HepG2 (cell line): ENCODE measurements at regions not wholly inside any gene's neighbourhood (a gene's known extent, or its start where the extent isn't known, plus 50 kb on each side); places are given as distances from the start of the nearest gene placed in this dataset.

Experiments used
- ATAC-seq: fragments of 200-7000 bp; cut with Tn5 transposase; 3 replicates; pipeline ENCODE4 v1.9.1; 2020; ENCODE audit warnings: mild to moderate bottlenecking, moderate library complexity
- BruUV-seq: library from RNA; stranded (reverse); fragments of 400-500 nt; replicated peaks from 2 replicates; lab custom pipeline; 2021; lab: Mats Ljungman, UMichigan
- CTCF ChIA-PET: fragments of 300-600 bp; formaldehyde crosslinking; extraction: SDS; loops from one replicate; lab custom pipeline; 2021; ENCODE audit warnings: low total read pairs, inconsistent platforms, low intra/inter-chr PET ratio; lab: Yijun Ruan, JAX
- POLR2A ChIA-PET: fragments of 350-600 bp; sonication (Branson Sonifier 250); formaldehyde crosslinking; loops from one replicate; lab custom pipeline; 2020; ENCODE audit warnings: antibody characterized with exemption, inconsistent platforms; lab: Yijun Ruan, JAX
- DNase-seq: peaks from one replicate; pipeline ENCODE4 v3.0.0-alpha.2; 2015; ENCODE audit warnings: low spot score
- FAIRE-seq: peaks from 3 replicates; lab custom pipeline; 2011; peaks lifted over from hg19 to GRCh38; lab: Jason Lieb, UNC
- H2AFZ ChIP-seq: one replicate; pipeline ENCODE4 v1.6.1; 2011; ENCODE audit warnings: low read length, inconsistent platforms
- H3K27ac ChIP-seq: fragments of 300-600 bp; 3 replicates; pipeline ENCODE4 v1.8.0; 2011; ENCODE audit warnings: mixed run types, mild to moderate bottlenecking, mixed read lengths, low read length, inconsistent platforms; ENCODE audit not compliant: insufficient read depth; ENCODE audit errors: extremely low read length
- H3K27me3 ChIP-seq, 2 experiments: fragments of 200-600 bp in 1 of 2; 2 replicates in 1 of 2; 3 replicates in 1 of 2; pipeline versions ENCODE4 v1.6.0 to v1.8.0; 2011; ENCODE audit warnings: low read length in 2 of 2, mild to moderate bottlenecking in 2 of 2, moderate library complexity in 2 of 2, inconsistent platforms in 1 of 2; ENCODE audit not compliant: insufficient read depth in 2 of 2, control insufficient read depth in 1 of 2
- H3K36me3 ChIP-seq, 2 experiments: fragments of 200-600 bp in 1 of 2; replicated peaks in 1 of 2; 2 replicates in 1 of 2; 3 replicates in 1 of 2; pipeline versions ENCODE4 v1.5.1 to v1.8.0; 2011; ENCODE audit warnings: low read length in 2 of 2, inconsistent platforms in 1 of 2; ENCODE audit not compliant: insufficient read depth in 2 of 2, control insufficient read depth in 1 of 2
- H3K4me1 ChIP-seq: 2 replicates; pipeline ENCODE4 v1.5.1; 2012; ENCODE audit warnings: low read length, inconsistent platforms; ENCODE audit not compliant: insufficient read depth
- H3K4me2 ChIP-seq: 2 replicates; pipeline ENCODE4 v1.6.0; 2011; ENCODE audit warnings: low read depth, low read length, inconsistent platforms
- H3K4me3 ChIP-seq, 3 experiments: fragments of 200-600 bp in 1 of 3; sonication (generic), shearing (Covaris generic) in 1 of 3; replicated peaks in 1 of 3; 2 replicates each; pipeline ENCODE4 v1.5.1; 2011 to 2016; ENCODE audit warnings: low read length in 3 of 3, inconsistent platforms in 2 of 3, low read depth in 2 of 3, mild to moderate bottlenecking in 2 of 3, control low read depth in 1 of 3, mixed read lengths in 1 of 3; ENCODE audit not compliant: insufficient read depth in 1 of 3
- H3K79me2 ChIP-seq: one replicate; pipeline ENCODE4 v1.6.1; 2011; ENCODE audit warnings: low read length, inconsistent platforms; ENCODE audit not compliant: insufficient read depth
- H3K9ac ChIP-seq: 2 replicates; pipeline ENCODE4 v1.6.0; 2011; ENCODE audit warnings: mild to moderate bottlenecking, low read depth, low read length, inconsistent platforms; ENCODE audit not compliant: insufficient read depth
- H3K9me3 ChIP-seq: 2 replicates; pipeline ENCODE4 v1.5.1; 2012; ENCODE audit warnings: mild to moderate bottlenecking, low read length
- H4K20me1 ChIP-seq: 2 replicates; pipeline ENCODE4 v1.6.0; 2011; ENCODE audit warnings: inconsistent platforms, mild to moderate bottlenecking, low read length, moderate library complexity; ENCODE audit not compliant: insufficient read depth
- ETV5 ChIP-seq: IDR thresholded peaks from 2 replicates; pipeline ENCODE4 v1.6.1; 2018; ENCODE audit warnings: missing biosample characterization, missing genetic modification reagents, inconsistent platforms, borderline replicate concordance
- FOXM1 ChIP-seq: sonication (generic); formaldehyde crosslinking; IDR thresholded peaks from 2 replicates; pipeline ENCODE4 v1.5.0; 2020; ENCODE audit warnings: missing genetic modification reagents
- SP4 ChIP-seq: sonication (generic); formaldehyde crosslinking; IDR thresholded peaks from 2 replicates; pipeline ENCODE4 v1.8.1; 2023; ENCODE audit warnings: mild to moderate bottlenecking, missing genetic modification reagents
- ZFP36L2 ChIP-seq: sonication (generic); formaldehyde crosslinking; IDR thresholded peaks from 2 replicates; pipeline ENCODE4 v1.4.0; 2020; ENCODE audit warnings: missing genetic modification reagents
- ZNF274 ChIP-seq: sonication (generic); formaldehyde crosslinking; IDR thresholded peaks from 2 replicates; pipeline ENCODE4 v1.5.1; 2020; ENCODE audit warnings: mild to moderate bottlenecking, missing genetic modification reagents
- ZNF556 ChIP-seq: sonication (generic); formaldehyde crosslinking; IDR thresholded peaks from 2 replicates; pipeline ENCODE4 v1.4.0; 2020; ENCODE audit warnings: mild to moderate bottlenecking, missing genetic modification reagents, borderline replicate concordance
- ZNF747 ChIP-seq: sonication (generic); formaldehyde crosslinking; IDR thresholded peaks from 2 replicates; pipeline ENCODE4 v1.8.1; 2023; ENCODE audit warnings: missing genetic modification reagents, mild to moderate bottlenecking, borderline replicate concordance
- WGBS: methylation state at CpG from one replicate; pipeline ENCODE4 v1.1.6; 2017; ENCODE audit warnings: low lambda C conversion rate; 5-methylcytosine and 5-hydroxymethylcytosine counted together
- in situ Hi-C: cut with HindIII; loops from 2 replicates; pipeline ENCODE4 v1.10.0; 2017; ENCODE audit warnings: low pct_unique_long_range_greater_than_20kb; ENCODE audit not compliant: extremely low pct_ligation_motif_present
- intact Hi-C: fragments of 100-400 bp; cut with micrococcal nuclease; formaldehyde crosslinking; loops from one replicate; pipeline ENCODE4 v1.10.0; 2022; ENCODE audit not compliant: unreplicated experiment
- TF ChIP-seq, protein P1 (sequence below): sonication (generic); formaldehyde crosslinking; IDR thresholded peaks from 2 replicates; pipeline ENCODE4 v1.4.0; 2020; ENCODE audit warnings: missing genetic modification reagents
- TF ChIP-seq, protein P2 (sequence below): sonication (generic); formaldehyde crosslinking; conservative IDR thresholded peaks from 2 replicates; pipeline ENCODE4 v1.8.0; 2022; ENCODE audit warnings: mild to moderate bottlenecking, moderate library complexity, missing genetic modification reagents
- TF ChIP-seq, protein P3 (sequence below): sonication (generic); formaldehyde crosslinking; IDR thresholded peaks from 2 replicates; pipeline ENCODE4 v1.4.0; 2020; ENCODE audit warnings: missing genetic modification reagents, mild to moderate bottlenecking, borderline replicate concordance

DNA sequence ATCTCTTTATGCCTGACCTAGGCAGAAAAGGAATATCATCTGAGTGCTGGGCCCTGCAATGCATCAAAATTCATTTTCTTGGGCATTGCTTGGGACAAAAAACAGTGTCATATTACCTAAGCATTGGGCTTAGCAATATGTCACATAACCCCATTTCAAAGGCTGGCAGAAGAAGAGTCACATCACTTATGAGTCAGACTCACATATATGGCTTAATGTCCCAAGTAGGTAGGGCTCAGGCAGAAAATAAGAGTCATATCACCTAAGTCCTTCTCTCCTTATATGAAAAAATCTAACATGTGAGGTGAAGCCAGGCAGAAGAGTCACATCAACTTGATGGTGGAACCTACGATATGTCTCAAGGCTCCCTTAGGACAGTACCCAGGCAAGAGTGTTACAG is 967.2 kb upstream of the AMELY start (continued):
- TF ChIP-seq, protein P1, sequence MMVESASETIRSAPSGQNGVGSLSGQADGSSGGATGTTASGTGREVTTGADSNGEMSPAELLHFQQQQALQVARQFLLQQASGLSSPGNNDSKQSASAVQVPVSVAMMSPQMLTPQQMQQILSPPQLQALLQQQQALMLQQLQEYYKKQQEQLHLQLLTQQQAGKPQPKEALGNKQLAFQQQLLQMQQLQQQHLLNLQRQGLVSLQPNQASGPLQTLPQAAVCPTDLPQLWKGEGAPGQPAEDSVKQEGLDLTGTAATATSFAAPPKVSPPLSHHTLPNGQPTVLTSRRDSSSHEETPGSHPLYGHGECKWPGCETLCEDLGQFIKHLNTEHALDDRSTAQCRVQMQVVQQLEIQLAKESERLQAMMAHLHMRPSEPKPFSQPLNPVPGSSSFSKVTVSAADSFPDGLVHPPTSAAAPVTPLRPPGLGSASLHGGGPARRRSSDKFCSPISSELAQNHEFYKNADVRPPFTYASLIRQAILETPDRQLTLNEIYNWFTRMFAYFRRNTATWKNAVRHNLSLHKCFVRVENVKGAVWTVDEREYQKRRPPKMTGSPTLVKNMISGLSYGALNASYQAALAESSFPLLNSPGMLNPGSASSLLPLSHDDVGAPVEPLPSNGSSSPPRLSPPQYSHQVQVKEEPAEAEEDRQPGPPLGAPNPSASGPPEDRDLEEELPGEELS (CRISPR knock-in tag), result no peak
- TF ChIP-seq ZNF747, result no peak
- TF ChIP-seq, protein P2, sequence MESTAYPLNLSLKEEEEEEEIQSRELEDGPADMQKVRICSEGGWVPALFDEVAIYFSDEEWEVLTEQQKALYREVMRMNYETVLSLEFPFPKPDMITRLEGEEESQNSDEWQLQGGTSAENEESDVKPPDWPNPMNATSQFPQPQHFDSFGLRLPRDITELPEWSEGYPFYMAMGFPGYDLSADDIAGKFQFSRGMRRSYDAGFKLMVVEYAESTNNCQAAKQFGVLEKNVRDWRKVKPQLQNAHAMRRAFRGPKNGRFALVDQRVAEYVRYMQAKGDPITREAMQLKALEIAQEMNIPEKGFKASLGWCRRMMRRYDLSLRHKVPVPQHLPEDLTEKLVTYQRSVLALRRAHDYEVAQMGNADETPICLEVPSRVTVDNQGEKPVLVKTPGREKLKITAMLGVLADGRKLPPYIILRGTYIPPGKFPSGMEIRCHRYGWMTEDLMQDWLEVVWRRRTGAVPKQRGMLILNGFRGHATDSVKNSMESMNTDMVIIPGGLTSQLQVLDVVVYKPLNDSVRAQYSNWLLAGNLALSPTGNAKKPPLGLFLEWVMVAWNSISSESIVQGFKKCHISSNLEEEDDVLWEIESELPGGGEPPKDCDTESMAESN (CRISPR knock-in tag), result no peak

DNA sequence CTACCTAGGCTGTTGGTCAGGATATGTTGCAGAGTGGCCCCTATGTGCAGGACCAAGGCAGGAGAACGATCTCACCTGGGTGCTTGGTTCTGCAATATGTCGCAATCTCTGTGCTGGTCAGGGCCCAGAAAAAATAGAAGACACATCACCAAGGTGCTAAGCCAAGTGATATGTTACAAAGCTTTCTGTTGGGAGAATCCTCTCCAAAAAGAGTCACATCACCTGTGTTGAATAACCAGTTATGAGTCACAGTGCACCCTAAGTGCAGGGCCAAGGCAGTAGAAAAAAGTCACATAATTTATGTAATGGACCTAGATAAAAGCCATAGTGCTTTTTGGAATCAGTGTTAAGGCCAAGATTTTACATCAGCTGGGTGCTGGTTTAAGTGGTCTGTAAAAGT is 965.9 kb upstream of the AMELY start:
- WGBS, result no CpG with 5 or more reads among the region's 2 CpGs
- DNase-seq, result no peak
- H3K9me3 ChIP-seq, result no peaks in the 10 kb centered on the region
- H3K27ac ChIP-seq, result no peak overlapping the region
- TF ChIP-seq ZNF274 (CRISPR knock-in tag) (no peak), ZNF556 (CRISPR knock-in tag) (no peak), SP4 (CRISPR knock-in tag) (no peak), ETV5 (no peak), ZFP36L2 (CRISPR knock-in tag) (no peak), FOXM1 (CRISPR knock-in tag) (no peak)
- TF ChIP-seq, protein P3, sequence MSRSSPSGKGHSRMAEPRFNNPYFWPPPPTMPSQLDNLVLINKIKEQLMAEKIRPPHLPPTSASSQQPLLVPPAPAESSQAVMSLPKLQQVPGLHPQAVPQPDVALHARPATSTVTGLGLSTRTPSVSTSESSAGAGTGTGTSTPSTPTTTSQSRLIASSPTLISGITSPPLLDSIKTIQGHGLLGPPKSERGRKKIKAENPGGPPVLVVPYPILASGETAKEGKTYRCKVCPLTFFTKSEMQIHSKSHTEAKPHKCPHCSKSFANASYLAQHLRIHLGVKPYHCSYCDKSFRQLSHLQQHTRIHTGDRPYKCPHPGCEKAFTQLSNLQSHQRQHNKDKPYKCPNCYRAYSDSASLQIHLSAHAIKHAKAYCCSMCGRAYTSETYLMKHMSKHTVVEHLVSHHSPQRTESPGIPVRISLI (CRISPR knock-in tag), result no peak
- H3K4me3 ChIP-seq, result no peak overlapping the region
- FAIRE-seq, result no peak
- H3K4me2 ChIP-seq, result no peak overlapping the region
- no peak overlapping the region for H3K9ac ChIP-seq
- no peaks in the 10 kb centered on the region for H3K27me3 ChIP-seq
- CTCF ChIA-PET, result no interaction called here
- no peak overlapping the region for H2AFZ ChIP-seq
- H3K79me2 ChIP-seq, result no peaks in the 10 kb centered on the region
- no peaks in the 10 kb centered on the region for H3K36me3 ChIP-seq
- H3K4me1 ChIP-seq, result no peaks in the 10 kb centered on the region
- intact Hi-C loops (loop anchor here (10.0 kb wide), 1 partner anchor 533 kb away; no protein-coding TSS in a partner anchor), in situ Hi-C loops (no loop called here)
- POLR2A ChIA-PET, result no interaction called here
- no peaks in the 10 kb centered on the region for H4K20me1 ChIP-seq
- ATAC-seq, result no peak
- BruUV-seq, result no TSS peak
